CD14-positive monocyte (primary cell): ENCODE measurements at regions not wholly inside any gene's neighbourhood (a gene's known extent, or its start where the extent isn't known, plus 50 kb on each side); places are given as distances from the start of the nearest gene placed in this dataset.

Source experiments
- DNase-seq, 3 donors: peaks; one replicate each; pipeline ENCODE4 v3.0.0-alpha.2; 2011 to 2022
- H2AFZ ChIP-seq: 2 replicates; pipeline ENCODE4 v1.6.0; 2012; ENCODE audit warnings: mild to moderate bottlenecking, low read depth, low read length, inconsistent platforms; ENCODE audit not compliant: insufficient read depth, poor library complexity, severe bottlenecking
- H3K27ac ChIP-seq, 2 donors: 1 replicate in 1 of 2; 2 replicates in 1 of 2; pipeline ENCODE4 v1.5.1; 2012 to 2013; ENCODE audit warnings: low read length in 2 of 2, control low read depth in 1 of 2, inconsistent platforms in 1 of 2, low read depth in 1 of 2, mild to moderate bottlenecking in 1 of 2
- H3K27me3 ChIP-seq, 2 donors: one replicate each; pipeline versions ENCODE4 v1.6.0 to v1.6.1; 2011 to 2013; ENCODE audit warnings: low read length in 2 of 2; ENCODE audit not compliant: control insufficient read depth in 2 of 2, insufficient read depth in 2 of 2
- H3K36me3 ChIP-seq, 2 donors: replicated peaks in 1 of 2; 1 replicate in 1 of 2; 2 replicates in 1 of 2; pipeline versions ENCODE4 v1.5.1 to v1.6.1; 2012 to 2013; ENCODE audit warnings: low read length in 2 of 2, control low read depth in 1 of 2, inconsistent platforms in 1 of 2, mild to moderate bottlenecking in 1 of 2; ENCODE audit not compliant: insufficient read depth in 2 of 2, control insufficient read depth in 1 of 2
- H3K4me1 ChIP-seq, 2 donors: 1 replicate in 1 of 2; 2 replicates in 1 of 2; pipeline versions ENCODE4 v1.5.1 to v1.6.1; 2012 to 2013; ENCODE audit warnings: low read length in 2 of 2, control low read depth in 1 of 2, inconsistent platforms in 1 of 2, mild to moderate bottlenecking in 1 of 2, moderate library complexity in 1 of 2; ENCODE audit not compliant: insufficient read depth in 2 of 2, control insufficient read depth in 1 of 2
- H3K4me2 ChIP-seq: replicated peaks from 2 replicates; pipeline ENCODE3; 2012; ENCODE audit warnings: low read length, moderate library complexity, mild to moderate bottlenecking; ENCODE audit not compliant: poor library complexity, severe bottlenecking; ENCODE audit errors: extremely low read depth
- H3K4me3 ChIP-seq, 3 experiments: fragments of 200-600 bp in 1 of 3; sonication (generic) in 1 of 3; replicated peaks in 1 of 3; 1 replicate in 2 of 3; 2 replicates in 1 of 3; pipeline ENCODE4 v1.5.1; 2011 to 2013; ENCODE audit warnings: low read length in 3 of 3, mild to moderate bottlenecking in 3 of 3, control low read depth in 2 of 3, low read depth in 2 of 3, inconsistent platforms in 1 of 3, moderate library complexity in 1 of 3
- H3K79me2 ChIP-seq: 2 replicates; pipeline ENCODE4 v1.6.0; 2012; ENCODE audit warnings: mild to moderate bottlenecking, control low read depth, inconsistent platforms, low read length, moderate library complexity; ENCODE audit not compliant: insufficient read depth
- H3K9ac ChIP-seq: 2 replicates; pipeline ENCODE4 v1.6.0; 2017; ENCODE audit warnings: low read length, mild to moderate bottlenecking; ENCODE audit not compliant: insufficient read depth, poor library complexity, severe bottlenecking
- H3K9me3 ChIP-seq, 2 donors: replicated peaks in 1 of 2; 1 replicate in 1 of 2; 2 replicates in 1 of 2; pipeline versions ENCODE4 v1.5.1 to v1.6.1; 2012 to 2013; ENCODE audit warnings: low read length in 2 of 2, control low read depth in 1 of 2; ENCODE audit not compliant: control insufficient read depth in 1 of 2, insufficient read depth in 1 of 2
- H4K20me1 ChIP-seq: 2 replicates; pipeline ENCODE4 v1.6.0; 2012; ENCODE audit warnings: mild to moderate bottlenecking, low read length, control low read depth, moderate library complexity; ENCODE audit not compliant: insufficient read depth
- H3K27ac Mint-ChIP-seq, 7 donors: one replicate each; pipeline ENCODE4 v1.8.0; 2020; ENCODE audit warnings: mild to moderate bottlenecking in 7 of 7, mixed read lengths in 7 of 7, moderate library complexity in 6 of 7, inconsistent platforms in 2 of 7
- H3K27me3 Mint-ChIP-seq, 3 donors: one replicate each; pipeline ENCODE4 v1.8.0; 2021 to 2022; ENCODE audit warnings: low read depth in 3 of 3, mild to moderate bottlenecking in 3 of 3, mixed read lengths in 3 of 3, moderate library complexity in 3 of 3, inconsistent platforms in 1 of 3
- H3K36me3 Mint-ChIP-seq, 2 donors: one replicate each; pipeline ENCODE4 v1.8.0; 2020; ENCODE audit warnings: mixed read lengths in 2 of 2, inconsistent platforms in 1 of 2, mild to moderate bottlenecking in 1 of 2
- H3K4me1 Mint-ChIP-seq: one replicate; pipeline ENCODE4 v1.8.0; 2020; ENCODE audit warnings: mild to moderate bottlenecking, mixed read lengths
- H3K4me3 Mint-ChIP-seq, 2 donors: one replicate each; pipeline ENCODE4 v1.8.0; 2020; ENCODE audit warnings: mild to moderate bottlenecking in 2 of 2, mixed read lengths in 2 of 2, moderate library complexity in 1 of 2
- H3K9me3 Mint-ChIP-seq, 7 donors: one replicate each; pipeline ENCODE4 v1.8.0; 2020 to 2022; ENCODE audit warnings: mixed read lengths in 7 of 7, mild to moderate bottlenecking in 6 of 7, moderate library complexity in 6 of 7, inconsistent platforms in 2 of 7
- CTCF ChIP-seq: fragments of 200-600 bp; IDR thresholded peaks from one replicate; pipeline ENCODE4 v1.8.0; 2022; ENCODE audit warnings: antibody characterized with exemption, mild to moderate bottlenecking
- WGBS: methylation state at CpG from one replicate; pipeline ENCODE4 v1.1.5; 2013; ENCODE audit warnings: missing lambda C conversion rate; ENCODE audit not compliant: insufficient coverage; 5-methylcytosine and 5-hydroxymethylcytosine counted together
- intact Hi-C, 2 donors: fragments of 100-400 bp; cut with micrococcal nuclease; formaldehyde crosslinking; loops; one replicate each; pipeline versions ENCODE4 v1.15.0 to v1.15.1; 2023

GRCh38 chr22:48453751-48454485, 1373.8 kb downstream of the BRD1 start:
- no peak for DNase-seq
- Histone ChIP-seq H3K79me2 (no peaks in the 10 kb centered on the region), H3K4me1 (no peaks in the 10 kb centered on the region), H3K36me3 (no peaks in the 10 kb centered on the region), H4K20me1 (no peaks in the 10 kb centered on the region), H3K9ac (no peak overlapping the region), H3K27ac (no peak overlapping the region), H3K27me3 (no peaks in the 10 kb centered on the region), H3K4me3 (no peak overlapping the region), H3K9me3 (peaks cover 0 to 2% of the 10 kb centered on the region in 2 donors), H3K4me2 (no peak overlapping the region), H2AFZ (no peak overlapping the region)
- peaks cover 4 to 11% (median 4%) of the 10 kb centered on the region in 3 donors for H3K27me3 Mint-ChIP-seq
- no peaks in the 10 kb centered on the region for H3K4me1 Mint-ChIP-seq
- H3K36me3 Mint-ChIP-seq = no peaks in the 10 kb centered on the region
- WGBS = 86% methylated on average over 7 of the region's 14 CpGs
- intact Hi-C loops = no loop called here
- H3K27ac Mint-ChIP-seq = no peak overlapping the region
- TF ChIP-seq CTCF = no peak
- no peak overlapping the region for H3K4me3 Mint-ChIP-seq
- H3K9me3 Mint-ChIP-seq = peaks cover 0 to 2% (median 0%) of the 10 kb centered on the region in 7 donors

- H3K4me3 ChIP-seq = no peak overlapping the region
- intact Hi-C loops = no loop called here
- peaks cover 0 to 9% of the 10 kb centered on the region in 2 donors for H3K9me3 ChIP-seq
- H3K36me3 ChIP-seq = no peaks in the 10 kb centered on the region
- DNase-seq = no peak
- no peak overlapping the region for H3K9ac ChIP-seq
- WGBS = 94% methylated on average over 7 of the region's 7 CpGs
- H4K20me1 ChIP-seq = no peaks in the 10 kb centered on the region
- Mint-ChIP-seq H3K27ac (no peak overlapping the region), H3K9me3 (peaks cover 0 to 2% (median 0%) of the 10 kb centered on the region in 7 donors), H3K4me1 (no peaks in the 10 kb centered on the region), H3K4me3 (no peak overlapping the region), H3K27me3 (peaks cover 4 to 11% (median 4%) of the 10 kb centered on the region in 3 donors), H3K36me3 (no peaks in the 10 kb centered on the region)
- H3K79me2 ChIP-seq = no peaks in the 10 kb centered on the region
- H2AFZ ChIP-seq = no peak overlapping the region
- no peak overlapping the region for H3K4me2 ChIP-seq
- no peak overlapping the region for H3K27ac ChIP-seq
- no peaks in the 10 kb centered on the region for H3K4me1 ChIP-seq
- no peaks in the 10 kb centered on the region for H3K27me3 ChIP-seq
- no peak for TF ChIP-seq CTCF
Measured at GRCh38 chr22:48453171-48453570, 1374.5 kb downstream of the BRD1 start.
